Liver (tissue), 8 donors: ENCODE measurements at regions not wholly inside any gene's neighbourhood (a gene's known extent, or its start where the extent isn't known, plus 50 kb on each side); places are given as distances from the start of the nearest gene placed in this dataset.

Experiments used
- DNase-seq: peaks from one replicate; pipeline ENCODE4 v3.0.0-alpha.2; 2017; ENCODE audit warnings: low spot score
- H3K27ac ChIP-seq, 2 donors: one replicate each; pipeline ENCODE4 v1.7.0; 2013; ENCODE audit warnings: inconsistent platforms in 2 of 2, low read length in 2 of 2, control low read depth in 1 of 2, low read depth in 1 of 2, mild to moderate bottlenecking in 1 of 2
- H3K27me3 ChIP-seq, 4 donors: one replicate each; pipeline versions ENCODE4 v1.6.1 to v1.7.0; 2013; ENCODE audit warnings: low read length in 3 of 4, inconsistent platforms in 1 of 4, mild to moderate bottlenecking in 1 of 4, moderate library complexity in 1 of 4; ENCODE audit not compliant: control insufficient read depth in 4 of 4, insufficient read depth in 4 of 4
- H3K36me3 ChIP-seq, 4 donors: one replicate each; pipeline versions ENCODE4 v1.6.1 to v1.7.0; 2013; ENCODE audit warnings: low read length in 3 of 4, mild to moderate bottlenecking in 3 of 4, low read depth in 1 of 4, moderate library complexity in 1 of 4; ENCODE audit not compliant: control insufficient read depth in 4 of 4, insufficient read depth in 3 of 4
- H3K4me1 ChIP-seq, 4 donors: one replicate each; pipeline versions ENCODE4 v1.6.1 to v1.7.0; 2013; ENCODE audit warnings: low read length in 3 of 4, mild to moderate bottlenecking in 3 of 4, moderate library complexity in 1 of 4; ENCODE audit not compliant: control insufficient read depth in 4 of 4, insufficient read depth in 4 of 4
- H3K4me3 ChIP-seq, 3 donors: one replicate each; pipeline versions ENCODE4 v1.6.1 to v1.7.0; 2013; ENCODE audit warnings: low read length in 3 of 3, control low read depth in 1 of 3, low read depth in 1 of 3, mild to moderate bottlenecking in 1 of 3
- H3K9ac ChIP-seq, 2 donors: one replicate each; pipeline ENCODE4 v1.7.0; 2013; ENCODE audit warnings: low read length in 2 of 2, mild to moderate bottlenecking in 2 of 2, moderate library complexity in 2 of 2, control low read depth in 1 of 2, low read depth in 1 of 2
- H3K9me3 ChIP-seq, 4 donors: one replicate each; pipeline versions ENCODE4 v1.6.1 to v1.7.0; 2013; ENCODE audit warnings: low read length in 3 of 4; ENCODE audit not compliant: control insufficient read depth in 4 of 4
- EGR1 ChIP-seq, 2 donors: IDR thresholded peaks; 2 replicates each; pipeline ENCODE4 v1.6.1; 2016 to 2018; ENCODE audit warnings: antibody characterized with exemption in 2 of 2, low read depth in 2 of 2
- FOXA1 ChIP-seq: IDR thresholded peaks from 2 replicates; pipeline ENCODE4 v1.6.1; 2016; ENCODE audit warnings: antibody characterized with exemption
- FOXA2 ChIP-seq: IDR thresholded peaks from 2 replicates; pipeline ENCODE4 v1.6.1; 2016; ENCODE audit warnings: antibody characterized with exemption
- GABPA ChIP-seq, 2 donors: IDR thresholded peaks in 1 of 2; conservative IDR thresholded peaks in 1 of 2; 2 replicates each; pipeline ENCODE4 v1.6.1; 2016; ENCODE audit warnings: antibody characterized with exemption in 2 of 2, mild to moderate bottlenecking in 1 of 2, moderate library complexity in 1 of 2
- HNF4A ChIP-seq, 2 donors: conservative IDR thresholded peaks; 2 replicates each; pipeline ENCODE4 v1.6.1; 2016; ENCODE audit warnings: antibody characterized with exemption in 2 of 2, mild to moderate bottlenecking in 2 of 2
- HNF4G ChIP-seq: IDR thresholded peaks from 2 replicates; pipeline ENCODE4 v1.6.1; 2016; ENCODE audit warnings: antibody characterized with exemption
- JUND ChIP-seq, 2 donors: IDR thresholded peaks; 2 replicates each; pipeline ENCODE4 v1.6.1; 2016; ENCODE audit warnings: antibody characterized with exemption in 2 of 2
- NR2F2 ChIP-seq: IDR thresholded peaks from 2 replicates; pipeline ENCODE4 v1.6.1; 2016; ENCODE audit warnings: antibody characterized with exemption
- RAD21 ChIP-seq, 2 donors: IDR thresholded peaks; 2 replicates each; pipeline ENCODE4 v1.6.1; 2016; ENCODE audit warnings: antibody characterized with exemption in 2 of 2, mild to moderate bottlenecking in 2 of 2
- RXRA ChIP-seq, 2 donors: IDR thresholded peaks; 2 replicates each; pipeline ENCODE4 v1.6.1; 2017 to 2018; ENCODE audit warnings: antibody characterized with exemption in 2 of 2, mild to moderate bottlenecking in 1 of 2
- SP1 ChIP-seq: IDR thresholded peaks from 2 replicates; pipeline ENCODE4 v1.6.1; 2018; ENCODE audit warnings: antibody characterized with exemption, mild to moderate bottlenecking
- TAF1 ChIP-seq: conservative IDR thresholded peaks from 2 replicates; pipeline ENCODE4 v1.6.1; 2016; ENCODE audit warnings: antibody characterized with exemption, mild to moderate bottlenecking
- YY1 ChIP-seq: IDR thresholded peaks from 2 replicates; pipeline ENCODE4 v1.6.1; 2016; ENCODE audit warnings: antibody characterized with exemption, mild to moderate bottlenecking
- WGBS: extraction: QIAGEN DNeasy Blood & Tissue Kit; methylation state at CpG from one replicate; pipeline ENCODE4 v1.1.7; 2013; 5-methylcytosine and 5-hydroxymethylcytosine counted together
- TF ChIP-seq, protein P1 (sequence below): fragments of 150-350 bp; IDR thresholded peaks from 2 replicates; pipeline ENCODE4 v1.5.1; 2017; ENCODE audit warnings: improper control_type of control experiment, low read depth, low read length; ENCODE audit not compliant: missing input control
- TF ChIP-seq, protein P2 (sequence below): IDR thresholded peaks from 2 replicates; pipeline ENCODE4 v1.6.1; 2016; ENCODE audit warnings: antibody characterized with exemption
- TF ChIP-seq, protein P3 (sequence below): IDR thresholded peaks from 2 replicates; pipeline ENCODE4 v1.6.1; 2016; ENCODE audit warnings: antibody characterized with exemption, mild to moderate bottlenecking
- TF ChIP-seq, protein P4 (sequence below): IDR thresholded peaks from 2 replicates; pipeline ENCODE4 v1.6.1; 2016; ENCODE audit warnings: antibody characterized with exemption
- TF ChIP-seq, protein P5 (sequence below): IDR thresholded peaks from 2 replicates; pipeline ENCODE4 v1.6.1; 2016; ENCODE audit warnings: antibody characterized with exemption
- donor health status: healthy.
- donor health status: healthy.
- donor health status: healthy.
- donor health status: healthy.
- donor health status: healthy.

DNA sequence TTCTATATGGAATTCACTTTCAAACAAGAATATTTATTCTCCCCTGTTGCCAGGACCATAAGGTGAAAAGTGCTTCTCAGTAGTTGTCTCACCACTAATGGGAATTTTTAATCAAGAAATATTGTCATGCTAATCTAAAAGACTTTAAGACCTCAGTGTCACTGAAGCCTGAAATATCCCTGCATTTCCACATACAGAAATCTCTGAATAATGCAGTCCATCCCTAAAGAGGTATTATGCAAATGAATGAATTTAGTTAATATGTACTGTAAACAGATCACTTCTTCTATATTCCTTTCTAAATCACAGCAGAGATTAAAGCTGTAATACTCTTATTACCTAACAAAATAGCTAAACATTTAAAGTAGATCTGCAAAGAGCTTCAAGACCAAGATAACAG is 531.1 kb upstream of the CDH6 start:
- Histone ChIP-seq H3K27ac (no peak overlapping the region), H3K4me3 (no peak overlapping the region), H3K4me1 (no peaks in the 10 kb centered on the region), H3K36me3 (no peaks in the 10 kb centered on the region), H3K9me3 (no peaks in the 10 kb centered on the region), H3K27me3 (no peaks in the 10 kb centered on the region), H3K9ac (no peak overlapping the region)
- no peak for DNase-seq
- TF ChIP-seq EGR1 (IDR thresholded peaks at IDR 0.05; ENCODE audit: low read depth in 2 of 2) = no peak
- TF ChIP-seq, protein P1, sequence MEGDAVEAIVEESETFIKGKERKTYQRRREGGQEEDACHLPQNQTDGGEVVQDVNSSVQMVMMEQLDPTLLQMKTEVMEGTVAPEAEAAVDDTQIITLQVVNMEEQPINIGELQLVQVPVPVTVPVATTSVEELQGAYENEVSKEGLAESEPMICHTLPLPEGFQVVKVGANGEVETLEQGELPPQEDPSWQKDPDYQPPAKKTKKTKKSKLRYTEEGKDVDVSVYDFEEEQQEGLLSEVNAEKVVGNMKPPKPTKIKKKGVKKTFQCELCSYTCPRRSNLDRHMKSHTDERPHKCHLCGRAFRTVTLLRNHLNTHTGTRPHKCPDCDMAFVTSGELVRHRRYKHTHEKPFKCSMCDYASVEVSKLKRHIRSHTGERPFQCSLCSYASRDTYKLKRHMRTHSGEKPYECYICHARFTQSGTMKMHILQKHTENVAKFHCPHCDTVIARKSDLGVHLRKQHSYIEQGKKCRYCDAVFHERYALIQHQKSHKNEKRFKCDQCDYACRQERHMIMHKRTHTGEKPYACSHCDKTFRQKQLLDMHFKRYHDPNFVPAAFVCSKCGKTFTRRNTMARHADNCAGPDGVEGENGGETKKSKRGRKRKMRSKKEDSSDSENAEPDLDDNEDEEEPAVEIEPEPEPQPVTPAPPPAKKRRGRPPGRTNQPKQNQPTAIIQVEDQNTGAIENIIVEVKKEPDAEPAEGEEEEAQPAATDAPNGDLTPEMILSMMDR = no peak
- TF ChIP-seq FOXA1 = no peak
- TF ChIP-seq, protein P2, sequence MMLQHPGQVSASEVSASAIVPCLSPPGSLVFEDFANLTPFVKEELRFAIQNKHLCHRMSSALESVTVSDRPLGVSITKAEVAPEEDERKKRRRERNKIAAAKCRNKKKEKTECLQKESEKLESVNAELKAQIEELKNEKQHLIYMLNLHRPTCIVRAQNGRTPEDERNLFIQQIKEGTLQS = no peak
- no peak for TF ChIP-seq GABPA (IDR thresholded peaks at IDR 0.05 in 1 of 2, conservative IDR thresholded peaks at IDR 0.05 in 1 of 2)
- TF ChIP-seq, protein P3, sequence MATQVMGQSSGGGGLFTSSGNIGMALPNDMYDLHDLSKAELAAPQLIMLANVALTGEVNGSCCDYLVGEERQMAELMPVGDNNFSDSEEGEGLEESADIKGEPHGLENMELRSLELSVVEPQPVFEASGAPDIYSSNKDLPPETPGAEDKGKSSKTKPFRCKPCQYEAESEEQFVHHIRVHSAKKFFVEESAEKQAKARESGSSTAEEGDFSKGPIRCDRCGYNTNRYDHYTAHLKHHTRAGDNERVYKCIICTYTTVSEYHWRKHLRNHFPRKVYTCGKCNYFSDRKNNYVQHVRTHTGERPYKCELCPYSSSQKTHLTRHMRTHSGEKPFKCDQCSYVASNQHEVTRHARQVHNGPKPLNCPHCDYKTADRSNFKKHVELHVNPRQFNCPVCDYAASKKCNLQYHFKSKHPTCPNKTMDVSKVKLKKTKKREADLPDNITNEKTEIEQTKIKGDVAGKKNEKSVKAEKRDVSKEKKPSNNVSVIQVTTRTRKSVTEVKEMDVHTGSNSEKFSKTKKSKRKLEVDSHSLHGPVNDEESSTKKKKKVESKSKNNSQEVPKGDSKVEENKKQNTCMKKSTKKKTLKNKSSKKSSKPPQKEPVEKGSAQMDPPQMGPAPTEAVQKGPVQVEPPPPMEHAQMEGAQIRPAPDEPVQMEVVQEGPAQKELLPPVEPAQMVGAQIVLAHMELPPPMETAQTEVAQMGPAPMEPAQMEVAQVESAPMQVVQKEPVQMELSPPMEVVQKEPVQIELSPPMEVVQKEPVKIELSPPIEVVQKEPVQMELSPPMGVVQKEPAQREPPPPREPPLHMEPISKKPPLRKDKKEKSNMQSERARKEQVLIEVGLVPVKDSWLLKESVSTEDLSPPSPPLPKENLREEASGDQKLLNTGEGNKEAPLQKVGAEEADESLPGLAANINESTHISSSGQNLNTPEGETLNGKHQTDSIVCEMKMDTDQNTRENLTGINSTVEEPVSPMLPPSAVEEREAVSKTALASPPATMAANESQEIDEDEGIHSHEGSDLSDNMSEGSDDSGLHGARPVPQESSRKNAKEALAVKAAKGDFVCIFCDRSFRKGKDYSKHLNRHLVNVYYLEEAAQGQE = no peak
- TF ChIP-seq YY1 = no peak
- TF ChIP-seq, protein P4, sequence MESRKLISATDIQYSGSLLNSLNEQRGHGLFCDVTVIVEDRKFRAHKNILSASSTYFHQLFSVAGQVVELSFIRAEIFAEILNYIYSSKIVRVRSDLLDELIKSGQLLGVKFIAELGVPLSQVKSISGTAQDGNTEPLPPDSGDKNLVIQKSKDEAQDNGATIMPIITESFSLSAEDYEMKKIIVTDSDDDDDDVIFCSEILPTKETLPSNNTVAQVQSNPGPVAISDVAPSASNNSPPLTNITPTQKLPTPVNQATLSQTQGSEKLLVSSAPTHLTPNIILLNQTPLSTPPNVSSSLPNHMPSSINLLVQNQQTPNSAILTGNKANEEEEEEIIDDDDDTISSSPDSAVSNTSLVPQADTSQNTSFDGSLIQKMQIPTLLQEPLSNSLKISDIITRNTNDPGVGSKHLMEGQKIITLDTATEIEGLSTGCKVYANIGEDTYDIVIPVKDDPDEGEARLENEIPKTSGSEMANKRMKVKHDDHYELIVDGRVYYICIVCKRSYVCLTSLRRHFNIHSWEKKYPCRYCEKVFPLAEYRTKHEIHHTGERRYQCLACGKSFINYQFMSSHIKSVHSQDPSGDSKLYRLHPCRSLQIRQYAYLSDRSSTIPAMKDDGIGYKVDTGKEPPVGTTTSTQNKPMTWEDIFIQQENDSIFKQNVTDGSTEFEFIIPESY = no peak
- TF ChIP-seq TAF1 = no peak
- TF ChIP-seq HNF4A (conservative IDR thresholded peaks at IDR 0.05) = no peak

DNA sequence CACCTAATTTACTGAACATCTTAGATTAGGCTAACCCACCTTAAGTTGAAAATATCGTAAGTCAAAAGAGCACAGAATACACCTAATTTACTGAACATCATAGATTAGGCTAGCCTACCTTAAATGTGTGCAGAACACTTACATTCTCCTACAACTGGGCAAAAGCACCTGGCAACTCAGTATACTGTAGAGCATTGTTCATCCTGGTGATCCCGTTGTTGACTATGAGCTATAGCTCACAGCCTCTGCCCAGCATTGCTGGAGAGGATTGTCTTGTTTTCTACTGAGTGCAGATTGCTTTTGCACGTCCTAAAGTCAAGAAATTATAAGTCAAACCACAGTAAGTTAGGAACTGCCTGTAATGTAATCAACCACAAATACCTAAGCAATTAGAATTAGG is 531.8 kb upstream of the CDH6 start:
- no peaks in the 10 kb centered on the region for H3K36me3 ChIP-seq
- no peak overlapping the region for H3K4me3 ChIP-seq
- H3K4me1 ChIP-seq = no peaks in the 10 kb centered on the region
- H3K27ac ChIP-seq = no peak overlapping the region
- H3K9ac ChIP-seq = no peak overlapping the region
- no peaks in the 10 kb centered on the region for H3K9me3 ChIP-seq
- H3K27me3 ChIP-seq = no peaks in the 10 kb centered on the region
- 57% methylated on average over 3 of the region's 3 CpGs for WGBS
- DNase-seq = no peak
- TF ChIP-seq, protein P5, sequence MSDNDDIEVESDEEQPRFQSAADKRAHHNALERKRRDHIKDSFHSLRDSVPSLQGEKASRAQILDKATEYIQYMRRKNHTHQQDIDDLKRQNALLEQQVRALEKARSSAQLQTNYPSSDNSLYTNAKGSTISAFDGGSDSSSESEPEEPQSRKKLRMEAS = no peak
- TF ChIP-seq YY1 (no peak), FOXA1 (no peak), FOXA2 (no peak), TAF1 (no peak), RXRA (IDR thresholded peaks at IDR 0.05) (no peak), HNF4A (conservative IDR thresholded peaks at IDR 0.05) (no peak), JUND (IDR thresholded peaks at IDR 0.05) (no peak), EGR1 (IDR thresholded peaks at IDR 0.05; ENCODE audit: low read depth in 2 of 2) (no peak), SP1 (no peak), NR2F2 (no peak), RAD21 (IDR thresholded peaks at IDR 0.05) (no peak), HNF4G (no peak), GABPA (IDR thresholded peaks at IDR 0.05 in 1 of 2, conservative IDR thresholded peaks at IDR 0.05 in 1 of 2) (no peak)
- TF ChIP-seq, protein P4 = no peak
- TF ChIP-seq, protein P3 = no peak
